NCI-H510A (cell line): ENCODE measurements at regions not wholly inside any gene's neighbourhood (a gene's known extent, or its start where the extent isn't known, plus 50 kb on each side); places are given as distances from the start of the nearest gene placed in this dataset.
"Not testable (repeated sequence)": the region's sequence is repeated elsewhere in the genome, so short reads cannot be mapped to it uniquely, and the experiment has no call there.

ENCODE experiments used
- DNase-seq: peaks from one replicate; lab custom pipeline; 2025; lab: John Stamatoyannopoulos, UW

DNA sequence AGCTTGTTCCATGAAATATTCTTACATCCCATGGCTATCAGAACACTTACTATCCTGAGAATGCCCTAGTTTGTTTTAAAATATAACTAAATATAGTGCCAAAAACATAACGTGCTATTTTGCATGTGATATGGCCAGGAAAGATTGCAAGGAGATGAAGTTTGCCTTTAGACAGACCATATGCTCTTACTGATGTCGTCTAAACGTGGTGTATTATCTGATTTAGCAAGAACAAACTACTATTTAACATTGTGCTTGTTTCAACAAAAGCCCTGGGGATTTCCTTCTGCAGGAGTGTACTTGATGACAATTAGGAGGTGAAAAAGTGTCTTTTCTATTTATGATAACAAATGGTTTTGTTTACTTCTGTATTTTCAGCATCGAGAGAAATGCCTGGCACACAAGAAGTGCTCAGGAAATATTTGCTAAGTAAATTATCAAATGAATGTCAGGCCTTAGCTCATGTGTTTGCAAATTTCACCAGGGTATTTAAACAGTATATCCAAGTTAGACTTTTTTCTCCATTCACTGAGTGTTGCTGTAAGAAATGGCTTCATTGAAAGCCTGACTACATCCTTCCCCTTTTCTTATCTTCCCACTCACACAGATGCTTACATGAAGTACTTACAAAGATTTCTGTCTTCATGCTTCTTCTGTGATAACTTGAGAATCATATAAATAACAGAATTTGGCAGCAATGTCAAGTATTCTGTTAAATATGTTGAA, 1033.6 kb downstream of the CDH8 start:
- DNase-seq: no peak

GRCh38 chr16:60991886-60992285, 1044.4 kb downstream of the CDH8 start:
- no peak for DNase-seq

- no peak for DNase-seq
Observed at GRCh38 chr16:60989592-60989991, 1046.6 kb downstream of the CDH8 start.

DNA sequence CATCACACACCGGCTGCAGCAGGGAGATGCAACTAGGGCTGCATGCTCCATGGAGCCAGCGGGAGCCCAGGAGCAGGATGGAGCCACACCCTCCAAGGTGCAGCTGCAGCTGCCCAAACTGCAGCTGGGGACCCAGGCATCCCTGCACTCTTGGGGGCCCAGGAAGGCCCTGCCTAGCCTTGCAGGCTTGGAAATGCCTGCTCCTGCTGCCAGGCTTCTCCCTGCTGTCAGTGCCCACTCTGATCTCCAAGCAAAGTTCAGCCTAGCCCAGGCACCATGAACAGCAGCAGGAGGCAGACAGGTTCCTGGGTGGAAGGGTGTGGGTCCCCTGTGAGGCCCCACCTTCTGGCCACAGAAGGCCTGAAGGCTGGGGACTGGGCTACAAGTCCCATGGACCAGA, 1057.1 kb downstream of the CDH8 start:
- no peak for DNase-seq

DNA sequence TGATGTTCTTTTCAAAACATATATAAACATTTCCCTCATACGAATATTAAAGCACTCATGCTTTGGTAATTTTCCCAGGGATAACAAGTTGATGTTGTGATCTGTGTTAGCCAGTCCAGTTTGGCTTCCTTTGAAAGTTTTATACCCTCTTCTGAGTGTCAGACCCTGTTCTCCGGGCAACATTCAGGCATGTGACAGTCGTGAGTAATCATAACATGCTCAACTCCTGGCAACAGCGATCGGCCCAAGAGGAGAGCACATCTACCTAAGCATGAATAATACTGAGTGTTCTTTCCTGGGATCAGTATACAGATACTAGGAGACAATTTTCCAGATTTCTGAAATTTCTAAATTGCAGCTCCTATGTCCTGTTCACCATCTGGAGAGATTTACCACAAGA, 1086.4 kb downstream of the CDH8 start:
- DNase-seq: no peak

DNA sequence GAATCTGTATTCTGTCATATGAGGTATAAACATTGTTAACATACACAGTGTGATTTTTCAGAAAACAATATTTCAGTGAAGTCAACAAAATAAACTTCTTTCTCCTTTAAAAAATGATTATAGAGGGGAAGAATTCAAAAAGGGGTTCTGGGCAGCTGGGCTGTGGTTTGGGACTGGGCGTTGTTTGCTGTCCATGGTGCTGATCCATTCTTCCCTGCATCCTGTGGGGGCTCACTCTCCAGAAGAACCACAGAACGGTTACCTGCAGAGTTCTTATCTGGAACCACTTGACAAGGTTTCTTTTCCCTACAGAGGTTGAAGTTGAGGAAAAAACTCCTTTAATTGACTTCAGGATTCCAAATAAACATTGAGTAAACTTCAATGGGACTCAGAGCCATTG, 1091.0 kb downstream of the CDH8 start:
- no peak for DNase-seq

- not testable (repeated sequence) for DNase-seq
Observed at GRCh38 chr16:60936189-60936588, 1100.0 kb downstream of the CDH8 start.

GRCh38 chr16:60932600-60932999, 1103.6 kb downstream of the CDH8 start:
- no peak for DNase-seq

- no peak for DNase-seq
Observed at GRCh38 chr16:60930291-60930690, 1105.9 kb downstream of the CDH8 start.

- no peak for DNase-seq
Observed at GRCh38 chr16:60922920-60923319, 1113.3 kb downstream of the CDH8 start.

DNA sequence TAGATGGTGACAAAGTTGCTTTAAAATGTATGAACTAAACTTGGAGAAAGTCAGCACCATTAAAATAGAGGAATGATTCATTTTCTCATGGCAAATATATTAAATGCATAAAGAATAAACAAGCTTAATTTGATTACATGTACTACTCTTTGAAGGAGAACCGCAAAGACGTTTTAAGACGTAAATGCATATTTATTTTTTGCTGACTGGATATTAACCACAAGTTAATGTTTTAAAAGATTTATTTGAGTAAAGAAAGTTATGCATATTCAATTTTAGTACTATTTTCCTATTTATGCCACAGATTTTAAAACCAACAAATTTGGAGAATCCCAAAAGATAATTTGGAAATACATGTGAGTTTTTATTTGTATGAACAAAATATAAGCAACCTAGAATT, 1121.9 kb downstream of the CDH8 start:
- DNase-seq: no peak

DNA sequence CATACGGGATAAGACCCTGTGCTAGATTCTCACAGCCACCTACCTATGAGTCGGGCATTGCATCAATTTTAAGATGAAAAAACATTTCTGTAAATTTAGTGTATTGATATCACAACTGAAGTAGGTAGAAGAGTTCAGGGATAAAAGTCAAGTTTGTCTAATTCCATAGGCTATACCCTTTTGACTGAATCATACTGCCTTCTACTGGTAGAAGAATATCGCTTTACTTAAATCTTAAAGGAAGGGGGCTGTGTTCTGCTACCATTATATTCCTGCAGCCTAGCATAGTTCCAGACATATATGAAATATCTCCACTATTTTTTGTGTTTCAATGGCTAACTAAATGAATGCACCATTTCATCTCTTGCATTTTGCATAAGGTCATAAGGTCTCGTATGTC, 1128.6 kb downstream of the CDH8 start:
- no peak for DNase-seq

- DNase-seq: no peak
Observed at GRCh38 chr16:60905811-60906210, 1130.4 kb downstream of the CDH8 start.

DNA sequence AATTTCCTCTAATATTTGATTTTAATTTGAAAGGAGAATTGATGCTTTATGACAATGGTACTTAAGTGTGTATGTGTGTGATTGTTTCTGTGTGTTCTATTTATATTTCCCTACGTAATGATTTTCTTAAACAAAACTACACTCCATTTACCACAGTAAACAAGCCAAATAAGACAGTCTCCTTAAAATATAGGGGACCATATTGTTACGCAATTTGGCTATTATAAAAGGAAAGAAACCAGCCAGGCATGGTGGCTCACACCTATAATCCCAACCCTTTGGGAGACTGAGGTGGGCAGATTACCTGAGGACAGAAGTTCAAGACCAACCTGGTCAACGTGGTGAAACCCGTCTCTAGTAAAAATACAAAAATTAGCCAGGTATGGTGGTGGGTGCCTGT, 1134.1 kb downstream of the CDH8 start:
- DNase-seq: no peak

GRCh38 chr16:60882816-60883215, 1153.4 kb downstream of the CDH8 start:
- DNase-seq: no peak

DNA sequence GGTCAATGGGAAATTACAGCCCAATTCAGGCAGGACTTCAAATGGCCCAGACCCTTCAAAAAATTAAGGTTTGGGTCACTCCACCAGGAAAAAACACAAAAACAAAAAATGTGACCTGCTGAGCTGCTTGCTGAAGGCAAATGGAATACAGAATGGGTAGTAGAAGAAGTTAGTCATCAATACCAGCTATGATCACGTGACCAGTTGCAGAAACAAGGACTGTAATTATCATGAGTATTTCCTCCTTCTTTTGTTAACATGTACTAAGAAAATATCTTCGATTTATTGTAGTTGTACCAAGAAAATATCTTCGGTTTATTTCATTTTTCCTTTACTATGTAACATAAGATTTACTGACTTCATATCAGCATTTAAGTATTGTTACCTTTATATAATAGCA, 1183.6 kb downstream of the CDH8 start:
- no peak for DNase-seq

DNA sequence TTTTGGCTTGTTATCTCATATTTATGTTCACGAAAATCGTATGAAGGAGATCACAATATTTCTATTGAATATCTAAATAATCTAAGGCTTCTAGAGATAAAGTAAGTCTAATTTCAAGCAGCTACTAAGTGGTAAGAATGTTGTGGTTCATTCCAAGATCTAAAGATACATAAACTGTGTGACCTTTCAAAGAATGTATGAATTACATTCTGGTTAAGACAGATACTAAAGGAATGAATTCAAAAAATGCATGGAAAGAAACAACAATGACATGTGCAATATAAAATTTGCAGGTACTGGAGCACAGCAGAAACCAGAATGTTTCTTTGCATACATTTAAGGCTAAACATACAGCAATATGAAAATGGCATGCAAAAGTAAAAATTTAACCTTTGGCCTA, 1214.6 kb downstream of the CDH8 start:
- DNase-seq: no peak

- DNase-seq: no peak
Observed at GRCh38 chr16:60820361-60820760, 1215.9 kb downstream of the CDH8 start.

GRCh38 chr16:60818465-60818864, 1217.8 kb downstream of the CDH8 start:
- DNase-seq: no peak

DNA sequence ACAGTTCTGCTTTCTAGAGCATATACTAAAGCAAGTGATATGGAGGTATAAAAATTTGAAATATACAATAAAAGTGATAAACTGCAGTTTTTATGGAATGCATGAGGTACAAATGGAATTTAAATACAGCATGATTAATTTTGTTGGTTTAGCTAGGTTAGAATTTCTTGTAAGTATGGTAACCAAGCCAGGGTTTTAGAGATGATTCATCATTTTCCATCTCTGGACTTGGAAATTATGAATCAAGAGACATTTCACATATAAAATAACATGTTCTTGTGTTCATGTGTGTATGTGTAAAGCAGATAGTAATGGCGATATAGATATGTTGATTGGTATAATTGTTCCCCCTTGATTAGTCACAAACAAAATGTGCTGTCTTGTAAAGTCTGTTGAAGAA, 1219.8 kb downstream of the CDH8 start:
- no peak for DNase-seq

DNA sequence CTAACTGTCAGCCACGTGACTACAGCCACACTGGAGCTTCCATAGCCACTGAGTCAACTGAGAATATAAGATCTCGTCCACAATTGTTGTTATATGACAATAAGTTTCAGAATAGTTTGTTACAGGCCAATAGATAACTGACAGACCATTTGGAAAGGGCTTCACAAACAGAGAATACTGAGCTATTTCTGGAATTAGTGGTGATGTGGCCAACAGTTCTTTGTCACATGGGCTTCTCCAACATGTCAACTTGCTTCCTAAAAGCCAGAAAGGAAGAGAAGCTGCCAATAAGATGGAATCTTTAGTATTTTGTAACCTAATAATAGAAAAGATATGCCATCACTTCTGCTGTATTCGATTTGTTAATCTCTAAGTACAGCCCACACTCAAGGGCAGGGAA, 1220.4 kb downstream of the CDH8 start:
- DNase-seq: no peak

GRCh38 chr16:60815033-60815432, 1221.2 kb downstream of the CDH8 start:
- no peak for DNase-seq

GRCh38 chr16:60811657-60812056, 1224.6 kb downstream of the CDH8 start:
- DNase-seq: no peak

DNA sequence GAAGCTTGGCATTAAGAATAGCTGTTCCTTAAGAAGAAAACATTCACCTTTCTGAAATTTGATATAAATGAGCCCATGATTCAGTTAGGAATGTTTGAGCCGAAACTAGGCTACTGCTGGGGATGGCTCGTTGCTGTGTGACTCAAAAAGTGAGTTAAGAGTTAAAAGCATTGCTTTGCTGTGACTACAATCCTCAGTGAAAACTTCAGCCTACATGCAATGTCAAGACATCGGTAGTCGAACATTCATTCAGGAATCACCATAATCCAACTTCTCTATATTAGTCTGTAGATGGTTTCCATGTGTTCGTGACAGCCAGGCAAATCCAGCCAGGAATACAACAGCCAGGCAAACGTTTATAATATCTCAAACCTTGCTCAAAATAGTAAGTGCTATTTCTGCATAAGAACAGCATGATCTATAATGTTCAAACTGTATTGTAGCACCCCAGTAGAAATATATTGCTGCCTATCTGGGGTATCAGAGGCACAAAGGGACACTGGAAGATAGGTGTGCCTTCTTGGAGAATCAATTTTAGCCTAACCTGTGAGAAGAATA, 1225.1 kb downstream of the CDH8 start:
- DNase-seq: no peak
